ENCODE measurements at regions not wholly inside any gene's neighbourhood (a gene's known extent, or its start where the extent isn't known, plus 50 kb on each side); places are given as distances from the start of the nearest gene placed in this dataset.

- DNase-seq = no peak
Observed at GRCh38 chr5:73996151-73996755, 370.3 kb downstream of the ARHGEF28 start.

GRCh38 chr5:73994963-73995362 lies 369.0 kb downstream of the ARHGEF28 start:
- no peak for DNase-seq
